OCI-LY3 (cell line): ENCODE measurements at regions not wholly inside any gene's neighbourhood (a gene's known extent, or its start where the extent isn't known, plus 50 kb on each side); places are given as distances from the start of the nearest gene placed in this dataset.

ENCODE experiments used
- H2AFZ ChIP-seq: fragments of 200-600, 300-600 bp; shearing (Covaris generic); 2 replicates; pipeline ENCODE4 v1.6.0; 2014; ENCODE audit warnings: antibody characterized with exemption, low read depth, low read length
- H3K27ac ChIP-seq: fragments of 200-600, 300-600 bp; sonication (generic); 2 replicates; pipeline ENCODE4 v1.5.1; 2014; ENCODE audit warnings: mild to moderate bottlenecking, low read length, moderate library complexity, mixed read lengths
- H3K27me3 ChIP-seq: fragments of 200-600, 300-600 bp; sonication (generic); 2 replicates; pipeline ENCODE4 v1.6.1; 2014; ENCODE audit warnings: low read depth, low read length, mixed read lengths
- H3K36me3 ChIP-seq: fragments of 200-600, 300-600 bp; sonication (generic); replicated peaks from 2 replicates; pipeline ENCODE3; 2014; ENCODE audit warnings: low read depth, low read length, mixed read lengths
- H3K4me1 ChIP-seq: fragments of 300-600, 200-600 bp; sonication (generic); 2 replicates; pipeline ENCODE4 v1.6.1; 2014; ENCODE audit warnings: low read length, mixed read lengths
- H3K4me2 ChIP-seq: fragments of 200-600, 300-600 bp; sonication (generic); 2 replicates; pipeline ENCODE4 v1.6.1; 2014; ENCODE audit warnings: low read length, mixed read lengths
- H3K4me3 ChIP-seq: fragments of 300-600, 200-600 bp; sonication (generic); 2 replicates; pipeline ENCODE4 v1.5.1; 2014; ENCODE audit warnings: antibody characterized with exemption, mild to moderate bottlenecking, low read length, moderate library complexity
- H3K79me2 ChIP-seq: fragments of 300-600, 200-600 bp; shearing (Covaris generic); 2 replicates; pipeline ENCODE4 v1.6.1; 2014; ENCODE audit warnings: mild to moderate bottlenecking, low read length, mixed read lengths
- H3K9ac ChIP-seq: fragments of 300-600, 200-600 bp; shearing (Covaris generic); 2 replicates; pipeline ENCODE4 v1.6.0; 2014; ENCODE audit warnings: mild to moderate bottlenecking, low read length, moderate library complexity
- H3K9me3 ChIP-seq: fragments of 200-600, 300-600 bp; shearing (Covaris generic); 2 replicates; pipeline ENCODE4 v1.6.1; 2014; ENCODE audit warnings: low read length, mixed read lengths; ENCODE audit not compliant: insufficient read depth
- H4K20me1 ChIP-seq: fragments of 200-600, 300-600 bp; sonication (generic); 2 replicates; pipeline ENCODE4 v1.6.1; 2016; ENCODE audit warnings: low read length, mixed read lengths; ENCODE audit not compliant: insufficient read depth
- EZH2phosphoT487 ChIP-seq: fragments of 200-600 bp; shearing (Covaris generic); IDR thresholded peaks from 2 replicates; pipeline ENCODE4 v1.6.1; 2018; ENCODE audit warnings: antibody characterized with exemption, mixed run types, low read depth
- TF ChIP-seq, protein P1 (sequence below): fragments of 200-600, 300-600 bp; sonication (generic); IDR thresholded peaks from 2 replicates; pipeline ENCODE4 v1.5.1; 2014; ENCODE audit warnings: antibody characterized with exemption, low read length, low read depth

DNA sequence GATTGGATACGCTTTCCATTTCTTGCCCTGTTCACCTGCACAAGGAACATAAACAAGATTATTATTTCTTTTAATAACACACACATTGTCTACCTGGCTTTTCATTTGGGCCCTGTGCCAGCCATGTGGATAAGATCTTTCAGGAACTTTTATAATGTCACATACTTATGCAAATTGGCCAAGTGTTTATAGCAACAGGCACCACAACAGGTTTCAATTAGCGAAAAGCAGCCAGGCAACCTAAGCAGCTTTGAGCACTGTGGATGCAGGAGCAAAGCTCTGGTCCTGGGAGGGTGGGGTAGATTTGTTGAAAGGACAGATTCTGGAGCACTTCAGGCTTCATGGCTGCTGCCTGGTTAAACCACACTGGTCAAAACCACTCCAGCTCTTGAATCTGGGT lies 217.4 kb downstream of the BARX2 start:
- no peaks in the 10 kb centered on the region for H3K36me3 ChIP-seq
- H3K79me2 ChIP-seq, result no peaks in the 10 kb centered on the region
- H4K20me1 ChIP-seq, result no peaks in the 10 kb centered on the region
- TF ChIP-seq, protein P1, sequence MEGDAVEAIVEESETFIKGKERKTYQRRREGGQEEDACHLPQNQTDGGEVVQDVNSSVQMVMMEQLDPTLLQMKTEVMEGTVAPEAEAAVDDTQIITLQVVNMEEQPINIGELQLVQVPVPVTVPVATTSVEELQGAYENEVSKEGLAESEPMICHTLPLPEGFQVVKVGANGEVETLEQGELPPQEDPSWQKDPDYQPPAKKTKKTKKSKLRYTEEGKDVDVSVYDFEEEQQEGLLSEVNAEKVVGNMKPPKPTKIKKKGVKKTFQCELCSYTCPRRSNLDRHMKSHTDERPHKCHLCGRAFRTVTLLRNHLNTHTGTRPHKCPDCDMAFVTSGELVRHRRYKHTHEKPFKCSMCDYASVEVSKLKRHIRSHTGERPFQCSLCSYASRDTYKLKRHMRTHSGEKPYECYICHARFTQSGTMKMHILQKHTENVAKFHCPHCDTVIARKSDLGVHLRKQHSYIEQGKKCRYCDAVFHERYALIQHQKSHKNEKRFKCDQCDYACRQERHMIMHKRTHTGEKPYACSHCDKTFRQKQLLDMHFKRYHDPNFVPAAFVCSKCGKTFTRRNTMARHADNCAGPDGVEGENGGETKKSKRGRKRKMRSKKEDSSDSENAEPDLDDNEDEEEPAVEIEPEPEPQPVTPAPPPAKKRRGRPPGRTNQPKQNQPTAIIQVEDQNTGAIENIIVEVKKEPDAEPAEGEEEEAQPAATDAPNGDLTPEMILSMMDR, result no peak
- no peak for TF ChIP-seq EZH2phosphoT487
- H3K4me1 ChIP-seq, result no peaks in the 10 kb centered on the region
- H3K4me3 ChIP-seq, result no peak overlapping the region
- H3K27ac ChIP-seq, result no peak overlapping the region
- no peak overlapping the region for H2AFZ ChIP-seq
- H3K4me2 ChIP-seq, result no peak overlapping the region
- no peaks in the 10 kb centered on the region for H3K9me3 ChIP-seq
- no peak overlapping the region for H3K9ac ChIP-seq
- H3K27me3 ChIP-seq, result peaks cover 7% of the 10 kb centered on the region; the same call in 1 of the 2 replicates

DNA sequence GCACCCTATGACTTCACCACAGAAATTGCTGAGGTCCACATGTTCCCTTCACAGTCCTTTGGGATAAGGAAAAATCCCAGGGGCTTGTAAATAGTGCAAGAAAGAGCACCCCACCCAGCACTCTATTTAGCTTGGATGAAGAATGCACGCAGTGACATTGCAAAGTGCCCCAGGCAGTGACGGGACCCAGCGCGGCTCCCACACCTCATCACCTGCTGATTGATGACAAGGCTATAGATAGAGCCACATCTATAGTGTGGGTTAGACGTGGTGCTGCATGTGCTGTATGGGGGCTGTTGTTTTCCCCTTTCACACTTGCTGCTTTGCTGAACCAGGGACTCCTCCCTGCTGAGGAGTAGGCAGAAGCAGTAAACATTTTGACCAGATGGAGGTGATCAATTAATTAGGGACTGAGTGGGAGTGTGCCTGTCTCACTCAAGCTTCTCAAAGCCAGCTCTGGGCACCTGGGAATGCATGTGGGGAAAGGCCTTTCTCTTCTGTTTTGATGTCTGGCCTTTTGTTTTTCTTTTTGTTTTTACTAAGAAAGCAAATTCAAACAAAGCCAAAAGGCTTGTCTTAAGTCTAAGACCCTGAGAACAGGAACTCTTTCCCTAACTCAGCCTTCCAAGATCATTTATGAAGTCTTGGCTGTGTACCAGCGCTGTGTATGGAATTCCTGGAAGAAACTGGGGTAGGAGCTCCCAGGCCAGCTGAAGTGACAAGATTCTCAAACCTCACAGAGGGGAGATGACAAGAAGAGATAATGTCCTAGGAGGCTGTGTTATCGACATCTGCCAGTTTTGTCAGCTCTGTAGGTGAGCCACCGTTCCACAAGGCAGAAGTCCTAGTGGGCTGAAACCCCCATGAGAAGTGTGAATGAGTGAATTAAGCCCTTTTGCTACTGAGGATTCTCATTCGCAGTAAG lies 219.7 kb downstream of the BARX2 start:
- Histone ChIP-seq H3K36me3 (no peaks in the 10 kb centered on the region), H3K9ac (no peak overlapping the region), H3K4me3 (no peak overlapping the region), H3K27ac (no peak overlapping the region), H3K4me2 (no peak overlapping the region), H2AFZ (no peak overlapping the region), H3K9me3 (no peaks in the 10 kb centered on the region), H4K20me1 (no peaks in the 10 kb centered on the region), H3K4me1 (no peaks in the 10 kb centered on the region), H3K79me2 (no peaks in the 10 kb centered on the region), H3K27me3 (peaks cover 7% of the 10 kb centered on the region; the same call in 1 of the 2 replicates)
- TF ChIP-seq, protein P1, result no peak
- TF ChIP-seq EZH2phosphoT487, result no peak

DNA sequence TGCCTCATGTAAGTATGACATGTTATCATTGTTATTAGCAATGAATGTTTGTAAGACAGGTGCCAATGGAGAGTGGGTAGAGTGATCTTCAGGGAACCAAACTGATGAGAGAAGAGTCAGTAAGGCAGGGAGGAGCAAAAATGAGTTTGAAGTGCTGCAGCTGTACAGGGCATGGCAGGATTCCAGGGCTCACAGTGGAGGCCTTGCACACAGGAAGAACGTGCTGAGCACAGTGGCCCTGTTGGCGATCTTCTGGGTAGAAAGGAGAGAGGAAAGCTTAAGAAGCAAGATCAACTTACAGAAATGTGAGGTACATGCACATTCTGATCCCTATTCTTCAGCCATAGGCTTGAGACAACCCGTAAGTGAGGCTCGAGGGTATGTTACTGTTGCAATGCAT lies 219.3 kb upstream of the TMEM45B start:
- Histone ChIP-seq H3K9me3 (no peaks in the 10 kb centered on the region), H4K20me1 (no peaks in the 10 kb centered on the region), H3K27me3 (peaks cover 6% of the 10 kb centered on the region; the same call in 1 of the 2 replicates), H3K9ac (no peak overlapping the region), H3K79me2 (no peaks in the 10 kb centered on the region), H3K4me2 (no peak overlapping the region), H3K4me3 (no peak overlapping the region), H3K36me3 (no peaks in the 10 kb centered on the region), H3K4me1 (no peaks in the 10 kb centered on the region), H3K27ac (no peak overlapping the region), H2AFZ (no peak overlapping the region)
- TF ChIP-seq EZH2phosphoT487, result no peak
- TF ChIP-seq, protein P1, result no peak

DNA sequence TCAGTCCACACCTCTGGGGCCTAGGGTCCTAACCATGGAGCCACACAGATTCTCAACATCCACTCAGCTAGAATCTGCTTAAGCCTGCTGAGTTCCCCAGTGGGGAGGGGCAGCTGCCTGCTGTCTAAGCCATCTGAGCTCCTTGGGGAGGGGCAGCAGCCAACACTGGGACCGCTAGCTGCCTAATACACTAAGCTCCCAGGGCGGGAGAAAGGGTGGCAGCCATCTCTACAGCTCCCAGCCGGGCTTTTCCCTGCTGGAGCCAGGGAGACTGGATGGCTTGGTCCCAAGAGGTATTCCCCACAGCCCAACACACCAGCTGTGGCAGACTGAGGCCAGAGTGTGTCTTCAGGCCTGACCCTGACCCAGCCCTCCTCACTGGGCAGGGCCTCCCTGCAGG lies 217.3 kb upstream of the TMEM45B start:
- H3K4me1 ChIP-seq, result no peaks in the 10 kb centered on the region
- no peak overlapping the region for H2AFZ ChIP-seq
- H3K79me2 ChIP-seq, result no peaks in the 10 kb centered on the region
- H3K27me3 ChIP-seq, result no peaks in the 10 kb centered on the region
- TF ChIP-seq EZH2phosphoT487, result no peak
- TF ChIP-seq, protein P1, result no peak
- H3K9ac ChIP-seq, result no peak overlapping the region
- H3K4me3 ChIP-seq, result no peak overlapping the region
- no peaks in the 10 kb centered on the region for H3K36me3 ChIP-seq
- no peaks in the 10 kb centered on the region for H4K20me1 ChIP-seq
- no peak overlapping the region for H3K27ac ChIP-seq
- H3K4me2 ChIP-seq, result no peak overlapping the region
- no peaks in the 10 kb centered on the region for H3K9me3 ChIP-seq
